GM18867 (cell line): ENCODE measurements at regions not wholly inside any gene's neighbourhood (a gene's known extent, or its start where the extent isn't known, plus 50 kb on each side); places are given as distances from the start of the nearest gene placed in this dataset.
A peak's percentile ranks its signal among the peaks of the same experiment; 100 is the strongest.
"Not testable (repeated sequence)": the region's sequence is repeated elsewhere in the genome, so short reads cannot be mapped to it uniquely, and the experiment has no call there.

Source experiments
- ATAC-seq: cut with Tn5 transposase; IDR thresholded peaks from one replicate; pipeline ENCODE4 v1.9.1; 2021; ENCODE audit warnings: mild to moderate bottlenecking, moderate library complexity; ENCODE audit not compliant: unreplicated experiment

DNA sequence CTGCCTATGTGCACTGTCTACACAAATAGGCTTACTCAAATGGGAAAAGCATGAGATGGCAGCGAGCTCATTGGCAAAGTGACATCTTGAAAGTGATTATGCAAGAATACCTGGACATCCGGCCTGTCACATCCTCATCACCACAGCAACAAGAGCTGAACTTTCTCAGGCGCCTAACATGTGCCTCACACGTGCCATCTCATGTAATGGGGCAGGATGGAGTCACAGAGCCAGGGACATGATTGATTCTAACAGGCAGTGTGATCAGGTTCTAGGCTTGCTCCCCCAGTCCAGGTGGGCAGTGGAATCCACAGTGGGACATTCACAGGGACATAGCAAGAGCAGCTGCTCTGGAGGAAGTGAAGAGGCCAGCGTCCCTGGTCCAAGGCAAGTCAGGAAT lies 192.3 kb upstream of the SSTR4 start:
- no peak for ATAC-seq

DNA sequence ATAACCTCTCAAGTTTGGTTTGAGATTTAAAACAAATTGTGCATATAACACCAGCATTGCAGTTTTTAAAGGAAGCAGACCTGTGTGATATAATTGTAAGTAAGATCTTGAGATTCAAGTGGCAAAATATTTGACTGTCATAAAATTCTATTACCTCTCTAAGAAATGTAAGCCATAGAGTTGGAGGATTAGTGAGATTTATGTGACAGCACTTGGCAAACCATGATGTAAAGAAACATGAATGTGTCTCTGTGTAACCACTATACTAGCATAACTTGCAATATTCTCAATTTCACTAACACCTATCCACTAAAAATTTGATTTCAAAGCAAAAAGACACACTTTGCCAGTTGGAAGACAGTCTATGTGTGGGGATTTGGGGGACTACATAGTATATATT lies 190.2 kb upstream of the SSTR4 start:
- no peak for ATAC-seq

DNA sequence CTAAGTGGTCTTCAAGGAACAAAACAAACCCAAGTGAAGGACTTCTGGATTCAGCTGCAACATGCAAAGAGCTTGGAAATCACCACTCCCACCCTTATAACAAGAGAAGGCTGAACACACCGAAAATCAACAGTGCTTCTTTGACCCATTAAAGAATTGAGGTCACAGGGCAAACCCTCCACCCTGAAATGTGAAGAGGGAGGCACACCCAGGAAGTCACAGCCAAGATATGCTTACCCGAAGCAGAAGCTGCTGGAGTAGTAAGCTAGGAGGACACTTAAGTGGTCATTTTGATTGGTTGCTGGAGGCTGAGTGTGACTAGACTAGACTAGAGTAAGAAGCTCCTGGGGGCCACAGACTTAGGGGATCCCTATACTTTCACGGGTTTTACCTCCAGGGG lies 188.2 kb upstream of the SSTR4 start:
- ATAC-seq = no peak

DNA sequence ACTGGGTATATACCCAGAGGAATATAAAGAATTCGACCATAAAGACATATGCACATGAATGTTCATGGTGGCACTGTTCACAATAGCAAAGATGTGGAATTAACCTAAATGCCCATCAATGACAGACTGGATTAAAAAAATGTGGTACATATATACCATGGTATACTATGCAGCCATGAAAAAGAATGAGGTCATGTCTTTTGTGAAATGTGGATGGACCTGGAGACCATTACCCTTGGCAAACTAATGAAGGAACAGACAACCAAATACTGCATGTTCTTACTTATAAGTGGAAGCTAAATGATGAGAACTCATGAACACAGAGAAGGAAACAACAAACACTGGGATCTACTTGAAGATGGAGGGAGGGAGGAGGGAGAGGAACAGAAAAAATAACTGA lies 186.7 kb upstream of the SSTR4 start:
- no peak for ATAC-seq

DNA sequence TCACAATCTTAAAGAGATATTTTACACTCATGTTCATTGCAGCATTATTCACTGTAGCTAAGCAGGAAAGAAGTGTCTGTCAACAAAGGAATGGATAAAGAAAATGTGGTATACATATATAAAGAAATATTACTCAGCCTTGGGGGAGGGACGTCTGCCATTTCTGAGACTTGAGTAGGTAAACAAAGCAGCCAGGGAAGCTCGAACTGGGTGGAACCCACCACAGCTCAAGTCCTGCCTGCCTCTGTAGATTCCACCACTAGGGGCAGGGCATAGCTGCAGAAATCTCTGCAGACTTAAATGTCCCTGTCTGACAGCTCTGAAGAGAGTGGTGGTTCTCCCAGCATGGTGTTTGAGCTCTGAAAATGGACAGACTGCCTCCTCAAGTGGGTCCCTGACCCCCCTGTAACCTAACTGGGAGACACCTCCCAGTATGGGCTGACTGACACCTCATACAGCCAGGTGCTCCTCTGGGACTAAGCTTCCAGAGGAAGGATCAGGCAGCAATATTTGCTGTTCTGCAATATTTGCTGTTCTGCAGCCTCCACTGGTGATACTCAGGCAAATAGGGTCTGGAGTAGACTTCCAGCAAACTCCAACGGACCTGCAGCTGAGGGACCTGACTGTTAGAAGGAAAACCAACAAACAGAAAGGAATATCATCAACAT lies 183.3 kb upstream of the SSTR4 start:
- ATAC-seq = not testable (repeated sequence)

DNA sequence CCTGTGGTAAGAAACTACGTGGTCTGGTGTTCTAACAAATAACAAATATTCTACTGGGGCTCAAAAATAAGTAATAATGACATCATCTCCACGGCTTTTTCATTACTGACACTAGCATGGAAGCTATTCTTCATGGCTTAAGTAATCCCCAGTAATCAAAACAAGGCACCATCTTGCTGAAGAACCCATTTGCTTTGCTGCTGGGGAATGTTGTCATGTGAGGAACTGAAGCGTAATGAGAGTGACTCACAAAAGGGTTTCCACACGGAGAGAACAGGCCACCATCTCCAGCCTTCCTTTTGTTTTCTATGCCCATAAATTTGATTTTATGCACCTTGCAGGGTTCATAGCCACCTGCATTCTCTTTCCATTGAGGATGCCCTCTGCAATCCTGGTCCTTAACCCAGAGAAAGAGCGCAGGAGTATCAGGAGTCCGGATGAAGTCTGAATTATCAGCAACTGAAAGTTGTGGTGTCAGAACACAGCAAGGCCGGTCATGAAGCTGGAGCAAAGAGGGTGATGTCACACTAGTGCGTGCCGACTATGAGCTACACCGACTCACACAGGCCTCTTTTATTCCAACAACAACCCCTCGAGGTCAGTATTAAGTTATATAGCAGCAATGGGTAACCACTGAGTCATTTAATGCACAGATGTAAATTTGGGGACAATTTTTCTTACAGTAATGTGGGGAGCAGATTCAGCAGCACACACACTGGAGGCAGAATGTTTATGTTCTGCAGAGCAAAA lies 173.7 kb upstream of the SSTR4 start:
- ATAC-seq = no peak

DNA sequence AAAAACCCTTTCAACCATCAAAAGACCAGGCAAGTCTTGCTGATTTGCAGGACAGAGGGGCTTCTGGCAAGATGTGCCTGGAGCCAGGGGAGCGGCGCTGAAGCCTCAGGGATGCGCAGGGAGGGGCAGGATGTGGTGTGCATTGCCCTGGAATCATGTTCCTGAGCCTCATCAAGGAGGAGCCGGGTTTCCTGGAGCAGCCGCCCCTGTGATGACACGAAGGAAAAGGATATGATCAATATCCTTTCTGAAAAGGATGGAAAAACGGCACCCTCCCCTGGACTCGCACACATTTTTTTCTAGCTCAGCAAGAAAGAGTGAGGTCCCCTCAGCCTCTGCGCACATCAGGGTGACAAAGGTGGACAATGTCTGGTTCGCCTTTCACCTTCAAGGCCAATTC lies 173.1 kb upstream of the SSTR4 start:
- ATAC-seq = no peak

DNA sequence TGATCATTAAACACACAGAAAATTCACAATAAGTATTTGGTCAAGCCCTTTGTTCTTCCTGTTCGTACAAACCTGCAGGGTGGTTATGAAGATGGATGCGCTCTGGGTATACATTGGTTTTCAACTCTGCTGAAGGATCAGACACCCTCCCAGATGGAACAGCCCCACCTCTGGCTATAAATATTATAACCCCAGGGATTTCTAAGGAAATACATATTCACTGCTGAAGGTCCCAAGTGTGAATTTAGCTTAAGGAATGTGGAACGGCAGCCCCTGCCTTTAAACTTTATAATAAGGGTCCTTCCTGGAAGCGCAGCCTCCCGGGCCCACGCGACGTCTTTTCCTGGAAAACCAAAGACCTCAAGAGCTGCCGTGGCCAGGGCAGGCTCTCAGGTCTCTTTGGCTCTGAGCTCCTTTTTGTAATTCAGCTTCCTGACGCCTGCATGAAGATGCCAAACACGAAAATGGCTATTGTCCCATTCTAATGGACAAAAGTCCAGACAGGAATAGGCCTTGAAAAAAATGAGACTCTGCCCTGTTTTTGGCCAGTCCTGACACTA lies 172.4 kb upstream of the SSTR4 start:
- no peak for ATAC-seq

DNA sequence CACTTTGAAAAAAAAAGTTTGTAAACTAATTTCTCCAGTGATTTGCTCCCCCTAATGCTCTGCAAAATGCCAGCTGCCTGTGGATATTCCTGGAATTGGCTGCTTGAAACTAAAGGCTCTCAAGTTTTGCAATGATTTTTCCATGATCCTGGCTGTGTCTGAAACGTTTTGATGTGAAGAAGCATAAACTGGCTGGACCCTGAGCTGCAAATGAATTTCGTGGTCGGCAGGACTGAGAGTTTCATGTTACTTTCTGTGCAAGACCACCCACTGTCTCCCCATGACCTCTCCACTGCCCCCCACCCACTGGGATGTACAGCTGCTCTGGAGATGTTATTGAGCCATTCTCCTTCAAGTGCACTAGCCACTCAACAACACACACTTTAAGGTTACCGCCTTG lies 171.3 kb upstream of the SSTR4 start:
- no peak for ATAC-seq

DNA sequence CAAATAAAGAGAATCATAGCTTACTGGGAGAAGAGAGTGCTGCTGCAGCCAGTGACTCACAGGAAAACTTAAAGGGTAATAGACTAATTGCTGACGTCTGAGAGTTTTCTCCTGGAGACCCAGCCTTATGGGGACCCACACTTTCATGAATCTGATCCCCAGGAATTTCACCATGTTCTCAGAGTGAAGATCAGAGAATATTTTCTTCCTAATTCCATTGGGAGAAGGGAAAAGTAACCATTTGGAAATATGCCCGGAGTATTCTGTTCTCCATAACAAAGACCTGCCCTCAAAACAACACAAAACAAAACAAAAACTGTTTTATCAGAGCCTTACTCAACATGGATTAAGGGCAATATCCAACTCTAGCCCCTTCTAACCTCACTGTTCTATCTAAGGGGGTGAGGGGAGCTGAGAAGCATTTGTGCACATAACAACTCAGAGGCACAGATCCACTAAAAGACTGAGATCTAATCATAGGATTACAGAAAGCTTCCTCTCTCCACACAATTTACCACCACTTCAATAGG lies 168.2 kb upstream of the SSTR4 start:
- ATAC-seq = no peak

DNA sequence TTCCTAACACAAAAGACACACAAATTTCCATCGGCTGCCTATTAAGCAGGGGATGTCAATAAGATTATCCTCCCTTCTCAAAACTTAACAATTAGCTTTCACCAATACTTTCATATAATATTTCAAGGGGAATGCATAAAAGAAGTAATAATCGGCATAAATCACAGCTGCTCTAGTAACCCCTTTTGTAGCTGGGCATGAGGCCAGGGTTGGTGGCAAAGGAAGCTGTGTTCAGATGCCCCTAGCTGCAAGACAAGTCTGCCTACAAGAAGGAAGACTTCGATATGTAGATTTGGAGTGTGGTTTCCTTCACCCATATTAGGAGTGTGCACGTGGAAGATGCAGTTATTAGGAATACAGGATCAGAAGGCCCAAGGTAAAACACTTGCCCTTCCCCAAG lies 156.9 kb upstream of the SSTR4 start:
- ATAC-seq = no peak

DNA sequence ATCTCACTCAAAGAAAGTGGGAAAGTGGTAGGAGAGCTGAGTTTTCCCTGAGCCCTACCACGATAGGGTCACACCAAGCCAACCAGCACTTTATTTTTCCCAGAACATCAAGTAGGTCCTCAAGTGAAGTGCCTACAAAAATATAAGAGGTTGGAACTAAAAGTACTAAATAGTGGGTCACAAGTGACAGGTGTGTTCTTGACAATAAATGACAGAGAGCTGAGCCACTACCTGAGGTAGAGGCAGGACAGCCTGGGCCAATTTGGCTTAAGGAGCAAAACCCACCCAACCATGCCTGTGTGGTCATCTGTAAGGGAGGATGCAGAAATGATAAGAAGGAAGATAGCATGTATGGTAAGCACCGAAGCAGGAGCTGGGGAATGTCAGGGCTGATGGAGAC lies 154.8 kb upstream of the SSTR4 start:
- ATAC-seq = no peak

DNA sequence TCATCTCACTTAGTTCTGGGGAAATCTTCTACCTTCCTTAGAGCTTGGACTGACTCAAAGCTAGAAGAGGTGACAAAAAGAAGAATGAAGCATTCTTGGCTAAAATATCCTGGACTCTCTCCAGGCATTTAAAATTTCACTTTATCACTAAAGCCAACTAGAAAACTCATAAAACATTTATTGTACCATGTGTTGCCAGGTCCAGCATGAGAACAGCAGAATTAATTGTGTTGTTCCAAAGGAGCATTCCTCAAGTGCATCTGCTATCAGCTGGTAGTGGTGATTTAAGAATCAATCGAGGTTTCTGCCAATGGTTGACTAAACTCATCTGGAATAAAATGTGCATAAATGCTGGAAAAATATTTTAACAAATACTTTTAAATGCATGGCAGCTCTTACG lies 147.3 kb upstream of the SSTR4 start:
- no peak for ATAC-seq

DNA sequence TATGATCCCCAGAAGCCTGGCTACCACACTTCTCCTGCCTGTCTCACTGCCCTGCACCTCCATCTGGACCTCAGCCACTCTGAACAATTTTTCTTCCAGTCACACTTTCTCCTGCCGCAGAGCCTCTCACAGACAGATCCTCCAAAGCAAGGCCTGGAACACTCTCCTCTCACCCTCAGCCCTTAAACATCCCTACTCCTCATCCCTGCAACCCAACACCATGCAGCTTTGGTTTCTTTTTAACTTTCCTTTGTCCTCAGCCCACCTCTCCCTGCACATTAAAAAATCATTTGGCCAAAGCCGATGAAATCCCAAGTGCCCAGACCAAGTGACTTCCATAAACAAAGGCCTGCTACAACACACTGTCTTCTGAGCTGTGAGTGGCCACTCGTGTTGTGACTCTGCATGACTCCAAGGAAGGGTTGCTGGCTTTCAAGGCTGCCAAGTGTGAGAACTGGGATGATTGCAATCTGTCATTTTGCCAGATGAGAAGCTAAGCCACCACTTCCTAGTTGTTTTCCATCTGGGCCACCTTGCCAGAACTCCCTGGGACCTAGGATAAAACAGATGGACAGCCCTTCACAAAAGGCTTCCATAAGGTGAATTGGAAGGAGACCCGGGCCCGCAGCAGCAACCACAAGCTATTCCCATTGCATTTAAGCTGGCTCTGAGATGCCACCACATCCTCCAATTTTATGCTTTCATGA lies 144.4 kb upstream of the SSTR4 start:
- no peak for ATAC-seq

DNA sequence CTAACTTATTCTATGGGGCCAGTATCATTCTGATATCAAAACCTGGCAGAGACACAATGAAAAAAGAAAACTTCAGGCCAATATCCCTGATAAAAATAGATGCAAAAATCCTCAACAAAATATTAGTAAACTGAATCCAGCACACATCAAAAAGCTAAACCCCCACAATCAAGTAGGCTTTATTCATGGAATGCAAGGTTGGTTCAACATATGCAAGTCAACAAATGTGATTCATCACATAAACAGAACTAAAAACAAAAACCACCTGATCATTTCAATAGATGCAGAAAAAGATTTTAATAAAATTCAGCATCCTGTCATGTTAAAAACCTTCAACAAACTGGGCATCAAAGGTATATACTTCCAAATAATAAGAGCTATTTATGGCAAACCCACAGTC lies 133.9 kb upstream of the SSTR4 start:
- ATAC-seq = no peak

DNA sequence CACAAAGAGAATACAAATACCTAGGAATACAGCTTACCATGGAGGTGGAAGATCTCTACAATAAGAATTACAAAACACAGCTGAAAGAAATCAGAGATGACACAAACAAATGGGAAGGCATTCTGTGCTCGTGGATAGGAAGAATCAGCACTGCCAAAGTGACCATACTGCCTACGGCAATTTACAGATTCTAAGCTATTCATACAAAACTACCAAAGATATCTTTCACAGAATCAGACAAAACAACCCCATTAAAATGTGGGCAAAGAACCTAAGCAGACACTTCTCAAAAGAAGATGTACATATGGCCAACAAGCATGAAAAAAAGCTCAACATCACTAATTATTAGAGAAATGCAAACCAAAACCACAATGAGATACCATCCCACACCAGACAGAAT lies 133.2 kb upstream of the SSTR4 start:
- no peak for ATAC-seq

DNA sequence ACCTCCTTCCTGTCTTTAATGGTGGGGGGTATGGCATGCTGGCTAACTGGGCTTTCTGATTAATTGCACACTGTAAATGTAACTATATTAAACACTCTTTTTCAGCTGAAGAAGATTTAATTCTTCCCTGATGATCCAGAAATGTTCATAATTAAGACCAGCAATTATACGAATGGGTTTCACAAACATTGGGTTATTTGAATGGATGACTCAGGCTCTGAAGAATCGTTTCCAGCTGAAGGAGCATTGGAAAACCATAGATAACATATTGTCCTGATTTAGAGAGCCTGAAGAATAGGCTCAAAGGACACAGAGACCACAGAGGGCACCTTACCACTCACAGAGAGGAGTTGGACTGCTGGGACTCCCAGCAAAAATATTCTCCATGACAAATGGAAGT lies 130.7 kb upstream of the SSTR4 start:
- no peak for ATAC-seq

DNA sequence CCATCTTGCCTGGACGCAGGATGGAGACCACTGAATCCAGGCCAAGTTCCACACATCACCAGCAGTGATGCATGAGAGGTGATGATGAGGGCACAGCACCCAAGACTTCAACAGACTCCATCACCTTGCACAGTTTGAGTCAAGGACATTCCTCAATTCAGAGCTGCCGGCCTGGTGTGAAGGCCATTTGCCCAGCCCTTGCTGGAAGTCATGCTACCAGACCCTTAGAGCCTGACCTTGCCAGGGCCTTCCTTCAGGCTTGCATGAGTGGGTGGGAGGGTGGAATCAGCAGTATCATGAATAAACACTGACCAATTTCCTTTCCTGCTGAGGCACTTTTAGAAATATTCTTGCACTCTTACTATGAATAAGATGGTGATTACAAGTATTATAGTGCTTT lies 130.2 kb upstream of the SSTR4 start:
- no peak for ATAC-seq

DNA sequence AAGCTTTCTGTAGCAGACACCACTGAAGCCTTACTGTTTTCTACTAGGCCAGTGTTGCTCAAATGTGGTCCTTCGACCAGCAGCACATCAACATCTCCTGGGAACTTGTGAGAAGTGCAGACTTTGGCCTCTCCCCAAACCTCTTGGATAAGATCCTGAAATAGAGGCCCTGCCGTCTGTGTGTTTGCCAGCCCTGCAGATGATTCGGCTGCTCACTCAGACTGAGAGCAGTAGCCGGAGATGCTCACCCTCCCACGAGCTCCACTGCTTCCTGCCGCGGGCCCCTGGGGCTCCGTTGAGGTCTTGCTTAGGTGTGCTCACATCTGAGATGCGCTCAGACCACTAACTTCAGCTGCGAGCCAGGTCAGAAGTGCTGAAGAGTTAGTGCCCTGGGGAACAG lies 129.5 kb upstream of the SSTR4 start:
- ATAC-seq = peak; percentile 95

DNA sequence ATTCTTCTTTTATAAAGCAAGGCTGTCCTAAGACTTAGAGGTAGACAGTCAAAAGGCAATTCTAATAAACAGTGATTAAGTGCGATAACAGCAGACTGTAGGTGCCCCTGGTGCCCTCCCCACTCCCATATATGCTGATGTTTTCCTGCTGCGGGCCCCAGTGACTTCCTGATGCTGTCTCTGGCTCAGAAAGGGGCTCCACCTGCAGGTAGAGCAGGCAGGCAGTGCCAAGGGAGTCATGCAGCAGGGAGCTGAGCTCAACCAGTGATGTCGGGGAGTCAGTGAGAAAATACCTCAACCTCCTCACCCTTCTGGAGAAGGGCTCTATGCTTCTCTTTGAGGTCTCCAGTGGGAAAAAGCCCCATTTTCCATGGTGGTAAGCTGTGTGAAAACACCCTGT lies 126.7 kb upstream of the SSTR4 start:
- ATAC-seq = no peak

DNA sequence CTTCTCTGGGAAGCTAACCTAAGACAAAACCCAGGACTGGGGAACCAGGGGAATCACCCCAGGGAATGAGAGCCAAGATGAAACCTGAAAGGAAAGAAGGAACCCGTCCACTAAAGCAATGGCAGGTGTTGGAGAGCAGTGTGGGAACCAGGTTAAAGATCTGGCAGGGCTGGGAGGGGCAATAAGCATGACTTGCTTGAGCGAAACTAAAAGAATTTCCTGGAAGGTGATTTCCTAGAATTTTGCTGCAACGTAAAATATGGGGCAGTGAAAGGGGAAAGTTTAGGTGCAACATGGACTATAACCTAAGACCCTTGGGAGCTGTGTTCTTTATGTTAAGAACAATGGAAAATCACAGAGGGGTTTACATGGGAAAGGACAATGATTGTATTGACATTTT lies 126.2 kb upstream of the SSTR4 start:
- ATAC-seq = no peak

DNA sequence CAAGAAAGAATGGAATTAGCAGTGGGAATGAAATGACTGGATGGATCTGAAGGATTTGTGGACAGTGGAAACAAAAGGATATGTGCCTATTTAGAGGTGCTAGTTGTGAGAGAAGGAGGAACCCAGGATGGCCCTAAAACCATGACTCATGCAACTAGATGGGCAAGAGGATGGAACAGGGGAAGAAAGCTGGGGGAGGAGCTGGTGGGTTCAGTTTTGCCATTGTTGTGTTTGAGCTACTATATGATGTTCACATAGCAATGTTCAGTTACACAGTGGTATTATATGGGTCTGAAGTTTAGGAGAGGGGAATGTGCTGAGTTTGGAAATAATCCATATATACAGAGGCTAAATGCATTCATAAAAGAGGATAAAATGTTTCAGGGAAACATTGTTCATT lies 125.7 kb upstream of the SSTR4 start:
- no peak for ATAC-seq
